Endothelial cell of umbilical vein (primary cell): ENCODE measurements at regions not wholly inside any gene's neighbourhood (a gene's known extent, or its start where the extent isn't known, plus 50 kb on each side); places are given as distances from the start of the nearest gene placed in this dataset.

Experiments used
- CTCF ChIP-seq, 2 donors: IDR thresholded peaks; 1 replicate in 1 of 2; 2 replicates in 1 of 2; pipeline ENCODE4 v1.5.1; 2011; ENCODE audit warnings: low read length in 2 of 2, mild to moderate bottlenecking in 2 of 2, moderate library complexity in 2 of 2, control low read depth in 1 of 2, inconsistent platforms in 1 of 2, low read depth in 1 of 2; ENCODE audit not compliant: insufficient read depth in 1 of 2; ENCODE audit errors: extremely low read depth in 1 of 2
- EZH2 ChIP-seq: IDR thresholded peaks from 2 replicates; pipeline ENCODE4 v1.6.1; 2012; ENCODE audit warnings: borderline replicate concordance, low read depth, mild to moderate bottlenecking, moderate library complexity, low read length, inconsistent platforms; ENCODE audit not compliant: severe bottlenecking
- FOS ChIP-seq: IDR thresholded peaks from 2 replicates; pipeline ENCODE4 v1.6.1; 2011; ENCODE audit warnings: mild to moderate bottlenecking, low read length, moderate library complexity, borderline replicate concordance; ENCODE audit not compliant: insufficient read depth
- MAX ChIP-seq: IDR thresholded peaks from 2 replicates; pipeline ENCODE4 v1.6.1; 2011; ENCODE audit not compliant: insufficient read depth, insufficient read length
- MYC ChIP-seq: IDR thresholded peaks from one replicate; pipeline ENCODE4 v1.6.1; 2011; ENCODE audit warnings: mild to moderate bottlenecking, low read depth, low read length
- POLR2A ChIP-seq: IDR thresholded peaks from 2 replicates; pipeline ENCODE4 v1.6.1; 2012; ENCODE audit warnings: low read depth, mild to moderate bottlenecking, control low read depth, low read length

GRCh38 chr2:104213758-104214157 is 640.2 kb upstream of the POU3F3 start:
- no peak for TF ChIP-seq EZH2
- no peak for TF ChIP-seq CTCF (IDR thresholded peaks at IDR 0.05; ENCODE audit: extremely low read depth in 1 of 2, insufficient read depth in 1 of 2, low read depth in 1 of 2, low read length in 2 of 2)
- no peak for TF ChIP-seq POLR2A
- TF ChIP-seq MYC, result no peak
- TF ChIP-seq FOS, result no peak
- no peak for TF ChIP-seq MAX
